Kidney (tissue), 13 donors: ENCODE measurements at regions not wholly inside any gene's neighbourhood (a gene's known extent, or its start where the extent isn't known, plus 50 kb on each side); places are given as distances from the start of the nearest gene placed in this dataset.
A peak's percentile ranks its signal among the peaks of the same experiment; 100 is the strongest.

Source experiments
- DNase-seq, 5 donors: peaks; one replicate each; pipeline ENCODE4 v3.0.0-alpha.2; 2013 to 2020
- FAIRE-seq: peaks from 2 replicates; lab custom pipeline; 2012; peaks lifted over from hg19 to GRCh38; lab: Jason Lieb, UNC
- H3K27ac ChIP-seq, 2 donors: one replicate each; pipeline ENCODE4 v1.7.0; 2013; ENCODE audit warnings: low read depth in 2 of 2, low read length in 2 of 2, inconsistent platforms in 1 of 2
- H3K27me3 ChIP-seq: one replicate; pipeline ENCODE4 v1.7.1; 2013; ENCODE audit warnings: low read length, inconsistent platforms; ENCODE audit not compliant: control insufficient read depth, insufficient read depth
- H3K36me3 ChIP-seq, 3 donors: one replicate each; pipeline versions ENCODE4 v1.7.0 to v1.7.1; 2013; ENCODE audit warnings: low read length in 3 of 3, control low read depth in 1 of 3, inconsistent platforms in 1 of 3; ENCODE audit not compliant: insufficient read depth in 3 of 3, control insufficient read depth in 2 of 3
- H3K4me1 ChIP-seq, 3 donors: one replicate each; pipeline versions ENCODE4 v1.7.0 to v1.7.1; 2013; ENCODE audit warnings: low read length in 3 of 3, inconsistent platforms in 1 of 3, low read depth in 1 of 3; ENCODE audit not compliant: control insufficient read depth in 2 of 3, insufficient read depth in 2 of 3
- H3K4me3 ChIP-seq, 3 donors: one replicate each; pipeline versions ENCODE4 v1.7.0 to v1.8.1; 2013; ENCODE audit warnings: low read length in 3 of 3, control low read depth in 1 of 3, inconsistent platforms in 1 of 3
- H3K9ac ChIP-seq, 3 donors: one replicate each; pipeline versions ENCODE4 v1.7.0 to v1.7.1; 2013; ENCODE audit warnings: low read length in 3 of 3, control low read depth in 1 of 3, inconsistent platforms in 1 of 3
- H3K9me3 ChIP-seq, 3 donors: one replicate each; pipeline versions ENCODE4 v1.7.0 to v1.7.1; 2013; ENCODE audit warnings: low read length in 3 of 3, control low read depth in 1 of 3, inconsistent platforms in 1 of 3; ENCODE audit not compliant: control insufficient read depth in 2 of 3, insufficient read depth in 1 of 3
- CTCF ChIP-seq: IDR thresholded peaks from 3 replicates; pipeline ENCODE4 v1.5.1; 2012; ENCODE audit warnings: mild to moderate bottlenecking, moderate library complexity, borderline replicate concordance; ENCODE audit not compliant: insufficient read depth; ENCODE audit errors: extremely low read depth
- intact Hi-C: fragments of 100-400 bp; cut with DNase I; formaldehyde crosslinking; loops from one replicate; pipeline ENCODE4 v1.11.1; 2022
- donor health status: control.
- donor health status: control.
- donor health status: control.
- donor health status: control.
- donor health status: control.
- donor health status: DM: yes; HTN: yes; CAD: no.
- donor health status: Normal renal cell carcinoma (clear cell type).

- intact Hi-C loops, result no loop called here
- no peak for TF ChIP-seq CTCF
Observed at GRCh38 chr13:79645569-79645968, 164.6 kb downstream of the NDFIP2 start.

GRCh38 chr13:79642596-79642995 lies 161.6 kb downstream of the NDFIP2 start:
- no peak overlapping the region for H3K9ac ChIP-seq
- no peak overlapping the region for H3K4me3 ChIP-seq
- DNase-seq (no peak), FAIRE-seq (no peak)
- H3K36me3 ChIP-seq, result no peaks in the 10 kb centered on the region
- intact Hi-C loops, result no loop called here
- H3K9me3 ChIP-seq, result no peaks in the 10 kb centered on the region
- no peaks in the 10 kb centered on the region for H3K27me3 ChIP-seq
- no peak overlapping the region for H3K27ac ChIP-seq
- no peak for TF ChIP-seq CTCF
- H3K4me1 ChIP-seq, result no peaks in the 10 kb centered on the region

More at GRCh38 chr13:79645569-79645968, 164.6 kb downstream of the NDFIP2 start:
- H3K4me3 ChIP-seq, result no peak overlapping the region
- H3K4me1 ChIP-seq, result no peaks in the 10 kb centered on the region
- no peak overlapping the region for H3K27ac ChIP-seq
- no peak overlapping the region for H3K9ac ChIP-seq
- H3K36me3 ChIP-seq, result no peaks in the 10 kb centered on the region
- no peaks in the 10 kb centered on the region for H3K27me3 ChIP-seq
- no peak for FAIRE-seq
- no peaks in the 10 kb centered on the region for H3K9me3 ChIP-seq
- no peak for DNase-seq

DNA sequence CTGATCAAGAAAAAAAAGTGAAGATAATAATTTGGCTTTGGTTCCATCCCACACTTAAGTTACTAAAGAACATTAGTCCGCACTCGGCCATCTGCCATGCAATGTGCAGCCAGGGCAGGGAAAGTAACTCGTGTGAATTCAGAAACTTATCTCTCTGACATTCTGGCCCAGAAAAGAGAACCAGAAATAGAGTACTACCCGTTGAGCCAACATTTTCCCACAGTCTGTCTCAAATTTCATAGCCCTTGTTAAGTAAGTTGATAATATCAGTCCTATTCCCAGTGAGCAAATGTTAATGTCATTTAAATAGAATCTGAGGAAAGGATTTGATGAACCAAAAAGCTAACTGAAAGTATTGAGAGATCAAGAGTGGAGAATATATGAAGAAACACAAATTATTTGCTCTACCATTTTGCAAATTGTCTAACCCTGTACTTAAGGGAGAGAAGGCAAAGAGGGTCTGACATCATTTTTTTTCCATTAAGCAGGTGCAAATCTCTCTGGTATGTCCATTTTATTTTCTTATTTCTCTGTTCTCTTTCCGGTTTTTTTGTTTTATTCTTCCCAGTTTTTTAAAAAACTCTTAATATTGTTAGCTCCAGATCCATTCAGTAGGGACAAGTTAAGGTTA lies 156.3 kb downstream of the NDFIP2 start:
- Histone ChIP-seq H3K36me3 (no peaks in the 10 kb centered on the region), H3K9ac (no peak overlapping the region), H3K4me1 (no peaks in the 10 kb centered on the region), H3K27me3 (no peaks in the 10 kb centered on the region), H3K9me3 (no peaks in the 10 kb centered on the region), H3K4me3 (no peak overlapping the region), H3K27ac (no peak overlapping the region)
- no peak for TF ChIP-seq CTCF
- intact Hi-C loops, result no loop called here
- DNase-seq (peak in 1 of 5 donors; percentile 78), FAIRE-seq (no peak)
